ENCODE measurements at regions not wholly inside any gene's neighbourhood (a gene's known extent, or its start where the extent isn't known, plus 50 kb on each side); places are given as distances from the start of the nearest gene placed in this dataset.
A peak's percentile ranks its signal among the peaks of the same experiment; 100 is the strongest.

DNA sequence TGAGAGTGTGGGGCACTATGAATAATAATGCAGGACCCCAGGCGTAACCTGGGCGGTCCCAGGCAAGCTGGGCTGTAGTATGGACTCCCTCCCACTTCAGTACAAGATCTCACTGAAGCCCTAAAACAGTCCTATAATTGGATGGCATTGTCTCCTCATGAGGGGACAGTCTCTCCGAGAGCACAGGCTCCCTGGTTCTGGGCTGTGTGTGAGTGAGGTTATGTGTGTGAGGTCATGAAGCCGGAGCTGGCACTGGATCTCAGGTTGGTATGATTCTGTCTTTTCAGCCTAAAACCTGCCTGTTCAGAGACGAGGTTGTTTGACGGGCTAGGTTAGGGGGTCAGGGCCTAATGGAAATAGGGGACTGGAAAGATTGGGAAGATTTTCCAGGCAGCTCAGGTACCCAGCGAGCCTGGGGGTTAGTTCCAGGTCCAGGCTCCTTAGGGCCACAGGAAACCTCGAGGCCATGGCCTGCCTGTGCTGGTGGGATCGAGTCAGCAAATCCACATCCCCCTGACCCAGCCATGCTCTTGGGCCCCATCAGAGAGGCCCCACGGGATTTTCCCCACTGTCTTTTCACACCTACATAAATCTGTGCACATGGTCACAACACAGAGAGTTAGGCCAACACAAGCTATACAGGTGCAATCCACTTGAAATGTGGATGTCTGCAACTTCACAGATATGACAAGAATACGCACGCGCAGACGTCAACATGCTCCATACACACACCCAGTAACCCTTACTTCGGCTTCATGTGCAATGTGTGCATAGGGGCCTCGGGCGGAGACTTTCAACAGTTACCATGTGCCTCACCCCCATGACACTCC lies 94.8 kb downstream of the INHBB start:
- no peaks in the 10 kb centered on the region for H3K9me3 ChIP-seq
- H3K27ac ChIP-seq = no peak overlapping the region
- H3K4me1 ChIP-seq = peaks cover 6 to 9% of the 10 kb centered on the region in 2 donors
- H3K27me3 ChIP-seq = peaks cover 14 to 28% (median 15%) of the 10 kb centered on the region in 3 donors
- intact Hi-C loops (cut with DNase I; ENCODE audit: low total_unique reads) (loop anchor here (2.0 to 10.0 kb wide), 2 partner anchors 98 to 234 kb away; no protein-coding TSS in a partner anchor), in situ Hi-C loops (cut with MboI; ENCODE audit: low sequenced_read_pairs in 4 of 4) (loop anchor here in 1 of 4 donors (25.0 kb wide), 1 partner anchor 103 kb away; the partner anchor contains the start of gene INHBB)
- DNase-seq (no peak), ATAC-seq (no peak)
- no peaks in the 10 kb centered on the region for H3K36me3 ChIP-seq
- no peak for TF ChIP-seq POLR2A (IDR thresholded peaks at IDR 0.05)
- TF ChIP-seq, protein P1, sequence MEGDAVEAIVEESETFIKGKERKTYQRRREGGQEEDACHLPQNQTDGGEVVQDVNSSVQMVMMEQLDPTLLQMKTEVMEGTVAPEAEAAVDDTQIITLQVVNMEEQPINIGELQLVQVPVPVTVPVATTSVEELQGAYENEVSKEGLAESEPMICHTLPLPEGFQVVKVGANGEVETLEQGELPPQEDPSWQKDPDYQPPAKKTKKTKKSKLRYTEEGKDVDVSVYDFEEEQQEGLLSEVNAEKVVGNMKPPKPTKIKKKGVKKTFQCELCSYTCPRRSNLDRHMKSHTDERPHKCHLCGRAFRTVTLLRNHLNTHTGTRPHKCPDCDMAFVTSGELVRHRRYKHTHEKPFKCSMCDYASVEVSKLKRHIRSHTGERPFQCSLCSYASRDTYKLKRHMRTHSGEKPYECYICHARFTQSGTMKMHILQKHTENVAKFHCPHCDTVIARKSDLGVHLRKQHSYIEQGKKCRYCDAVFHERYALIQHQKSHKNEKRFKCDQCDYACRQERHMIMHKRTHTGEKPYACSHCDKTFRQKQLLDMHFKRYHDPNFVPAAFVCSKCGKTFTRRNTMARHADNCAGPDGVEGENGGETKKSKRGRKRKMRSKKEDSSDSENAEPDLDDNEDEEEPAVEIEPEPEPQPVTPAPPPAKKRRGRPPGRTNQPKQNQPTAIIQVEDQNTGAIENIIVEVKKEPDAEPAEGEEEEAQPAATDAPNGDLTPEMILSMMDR (IDR thresholded peaks at IDR 0.05 in 4 of 5, conservative IDR thresholded peaks at IDR 0.05 in 1 of 5) = no peak
- no peak overlapping the region for H3K4me3 ChIP-seq

GRCh38 chr2:120441351-120441700 lies 95.4 kb downstream of the INHBB start:
- intact Hi-C loops (cut with DNase I; ENCODE audit: low total_unique reads) (loop anchor here (2.0 to 10.0 kb wide), 2 partner anchors 99 to 233 kb away; no protein-coding TSS in a partner anchor), in situ Hi-C loops (cut with MboI; ENCODE audit: low sequenced_read_pairs in 4 of 4) (loop anchor here in 1 of 4 donors (25.0 kb wide), 1 partner anchor 104 kb away; the partner anchor contains the start of gene INHBB)
- ATAC-seq (no peak), DNase-seq (no peak)
- H3K4me1 ChIP-seq = peaks cover 6 to 9% of the 10 kb centered on the region in 2 donors
- no peaks in the 10 kb centered on the region for H3K9me3 ChIP-seq
- H3K36me3 ChIP-seq = no peaks in the 10 kb centered on the region
- no peak overlapping the region for H3K4me3 ChIP-seq
- peaks cover 14 to 28% (median 15%) of the 10 kb centered on the region in 3 donors for H3K27me3 ChIP-seq
- no peak for TF ChIP-seq POLR2A (IDR thresholded peaks at IDR 0.05)
- TF ChIP-seq, protein P1 (IDR thresholded peaks at IDR 0.05 in 4 of 5, conservative IDR thresholded peaks at IDR 0.05 in 1 of 5) = no peak
- no peak overlapping the region for H3K27ac ChIP-seq

GRCh38 chr2:120441744-120442471 lies 96.0 kb downstream of the INHBB start:
- ATAC-seq (peak; percentile 31 to 35), DNase-seq (no peak)
- TF ChIP-seq POLR2A (IDR thresholded peaks at IDR 0.05) = no peak
- TF ChIP-seq, protein P1 (IDR thresholded peaks at IDR 0.05 in 4 of 5, conservative IDR thresholded peaks at IDR 0.05 in 1 of 5) = no peak
- intact Hi-C loops (cut with DNase I; ENCODE audit: low total_unique reads) (loop anchor here (2.0 to 10.0 kb wide), 2 partner anchors 99 to 233 kb away; no protein-coding TSS in a partner anchor), in situ Hi-C loops (cut with MboI; ENCODE audit: low sequenced_read_pairs in 4 of 4) (loop anchor here in 1 of 4 donors (25.0 kb wide), 1 partner anchor 105 kb away; the partner anchor contains the start of gene INHBB)
- Histone ChIP-seq H3K27ac (peak overlapping the region in 1 of 4 donors; percentile 4), H3K4me1 (peaks cover 6 to 9% of the 10 kb centered on the region in 2 donors), H3K27me3 (peaks cover 14 to 28% (median 15%) of the 10 kb centered on the region in 3 donors), H3K4me3 (peak overlapping the region; percentile 44 to 67 (median 48)), H3K36me3 (no peaks in the 10 kb centered on the region), H3K9me3 (no peaks in the 10 kb centered on the region)

- DNase-seq (no peak), ATAC-seq (no peak)
- peak overlapping the region; percentile 44 to 67 (median 48) for H3K4me3 ChIP-seq
- intact Hi-C loops (cut with DNase I; ENCODE audit: low total_unique reads) = loop anchor here (10.0 kb wide), 1 partner anchor 232 kb away; no protein-coding TSS in a partner anchor
- H3K4me1 ChIP-seq = peaks cover 6 to 9% of the 10 kb centered on the region in 2 donors
- H3K36me3 ChIP-seq = no peaks in the 10 kb centered on the region
- H3K27ac ChIP-seq = no peak overlapping the region
- in situ Hi-C loops (cut with MboI; ENCODE audit: low sequenced_read_pairs in 4 of 4) = loop anchor here in 1 of 4 donors (25.0 kb wide), 1 partner anchor 105 kb away; the partner anchor contains the start of gene INHBB
- peaks cover 14 to 26% (median 15%) of the 10 kb centered on the region in 3 donors for H3K27me3 ChIP-seq
- no peak for TF ChIP-seq POLR2A (IDR thresholded peaks at IDR 0.05)
- TF ChIP-seq, protein P1 (IDR thresholded peaks at IDR 0.05 in 4 of 5, conservative IDR thresholded peaks at IDR 0.05 in 1 of 5) = no peak
- no peaks in the 10 kb centered on the region for H3K9me3 ChIP-seq
Observed at GRCh38 chr2:120442541-120442922, 96.6 kb downstream of the INHBB start.
